Activated CD4-positive, alpha-beta memory T cell treated with anti-CD3 and anti-CD28 coated beads for 36 hours (primary cell): ENCODE measurements at regions not wholly inside any gene's neighbourhood (a gene's known extent, or its start where the extent isn't known, plus 50 kb on each side); places are given as distances from the start of the nearest gene placed in this dataset.

Source experiments
- CTCF ChIA-PET: fragments of 350-600 bp; sonication (Branson Sonifier 250); formaldehyde crosslinking; loops from one replicate; lab custom pipeline; 2021; ENCODE audit warnings: antibody characterized with exemption, inconsistent platforms; lab: Charles Lee
- POLR2A ChIA-PET: fragments of 350-600 bp; sonication (Branson Sonifier 250); formaldehyde crosslinking; loops from one replicate; lab custom pipeline; 2021; ENCODE audit warnings: antibody characterized with exemption; lab: Charles Lee
- DNase-seq: peaks from one replicate; pipeline ENCODE4 v3.0.0-alpha.2; 2020
- H3K27ac Mint-ChIP-seq: one replicate; pipeline ENCODE4 v1.8.0; 2021; ENCODE audit warnings: mixed read lengths
- H3K27me3 Mint-ChIP-seq: one replicate; pipeline ENCODE4 v1.8.0; 2021; ENCODE audit warnings: mixed read lengths
- H3K36me3 Mint-ChIP-seq: one replicate; pipeline ENCODE4 v1.8.0; 2021; ENCODE audit warnings: mixed read lengths
- H3K4me1 Mint-ChIP-seq: one replicate; pipeline ENCODE4 v1.8.0; 2021; ENCODE audit warnings: low read depth, mixed read lengths
- H3K4me3 Mint-ChIP-seq: one replicate; pipeline ENCODE4 v1.8.0; 2021; ENCODE audit warnings: mild to moderate bottlenecking, mixed read lengths
- H3K9me3 Mint-ChIP-seq: one replicate; pipeline ENCODE4 v1.8.0; 2021; ENCODE audit warnings: mixed read lengths
- intact Hi-C: fragments of 100-400 bp; cut with micrococcal nuclease; formaldehyde crosslinking; loops from one replicate; pipeline ENCODE4 v1.15.1; 2023

DNA sequence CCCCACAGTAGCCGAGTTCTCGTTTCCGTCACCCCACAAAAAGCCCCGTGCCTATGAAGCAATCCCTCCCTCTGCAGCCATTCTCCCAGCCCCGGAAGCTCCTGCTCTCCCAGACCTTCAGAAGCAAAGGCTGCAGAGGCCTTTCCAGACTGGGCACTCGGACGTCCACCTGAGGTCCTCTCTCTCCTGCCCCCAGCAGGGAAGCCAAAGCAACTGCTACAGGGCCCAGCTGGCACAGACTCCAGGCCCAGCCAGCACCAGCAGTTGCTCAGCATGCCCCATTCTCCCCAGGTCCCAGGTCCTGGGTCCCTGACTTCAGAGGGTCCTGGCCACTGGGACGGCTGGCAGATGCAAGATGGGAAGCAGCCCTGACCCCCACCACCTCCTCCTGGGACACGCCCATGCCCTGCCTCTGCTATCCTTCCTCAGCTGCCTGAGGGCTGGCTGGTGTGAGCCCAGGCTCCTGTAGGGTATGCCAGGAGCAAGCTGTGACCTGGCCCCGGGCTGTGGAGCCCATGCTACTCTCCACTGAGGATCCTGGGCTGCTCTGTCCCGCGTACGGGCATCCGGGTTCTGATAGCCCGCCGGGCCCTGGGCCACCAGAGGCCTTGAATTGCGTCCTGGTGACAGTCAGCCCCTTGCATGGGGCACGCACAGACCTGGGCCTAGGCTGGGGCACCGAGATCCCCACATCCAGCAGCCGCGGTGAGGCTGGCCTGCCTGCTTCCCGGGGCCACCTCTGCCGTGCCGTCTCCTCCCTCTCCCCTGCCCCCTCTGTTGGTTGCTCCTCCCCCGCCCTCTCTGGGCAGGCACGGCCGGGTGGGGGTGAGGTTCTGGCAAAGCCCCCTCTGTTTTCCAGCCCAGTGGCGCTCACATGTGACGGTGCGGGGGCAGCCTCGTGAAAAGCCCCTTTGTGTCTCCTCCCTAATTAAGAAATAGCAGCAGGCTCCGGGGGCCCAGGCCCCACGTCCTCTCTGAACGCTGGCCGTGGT, 1310.3 kb downstream of the BRD1 start:
- DNase-seq: no peak
- Mint-ChIP-seq H3K27me3 (no peaks in the 10 kb centered on the region), H3K4me3 (no peak overlapping the region), H3K27ac (no peak overlapping the region), H3K4me1 (no peaks in the 10 kb centered on the region), H3K9me3 (no peaks in the 10 kb centered on the region), H3K36me3 (no peaks in the 10 kb centered on the region)
- intact Hi-C loops: no loop called here
- CTCF ChIA-PET: no interaction called here
- POLR2A ChIA-PET: no interaction called here

DNA sequence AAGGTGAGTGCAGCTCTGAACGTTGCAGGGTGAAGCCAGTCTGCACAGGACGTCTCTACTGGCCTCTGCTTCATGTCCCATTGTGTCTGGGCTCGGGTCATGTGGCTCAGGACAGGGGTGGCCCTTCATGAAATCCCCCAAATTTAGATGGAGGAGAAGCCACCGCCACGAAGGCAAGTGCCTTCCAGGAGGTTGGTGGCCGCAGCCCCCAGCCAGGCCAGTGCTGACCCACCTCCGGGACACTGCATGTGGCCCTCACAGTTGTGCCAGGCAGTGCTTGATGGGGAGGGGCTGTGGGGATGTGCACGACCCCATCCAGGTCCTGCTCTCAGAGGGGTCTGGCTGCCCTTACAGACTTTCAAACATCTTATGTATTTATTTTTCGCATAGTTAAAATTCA, 1311.1 kb downstream of the BRD1 start:
- no peaks in the 10 kb centered on the region for H3K9me3 Mint-ChIP-seq
- DNase-seq: no peak
- H3K27ac Mint-ChIP-seq: no peak overlapping the region
- POLR2A ChIA-PET: no interaction called here
- H3K36me3 Mint-ChIP-seq: no peaks in the 10 kb centered on the region
- H3K4me1 Mint-ChIP-seq: no peaks in the 10 kb centered on the region
- CTCF ChIA-PET: no interaction called here
- H3K4me3 Mint-ChIP-seq: no peak overlapping the region
- no peaks in the 10 kb centered on the region for H3K27me3 Mint-ChIP-seq
- intact Hi-C loops: no loop called here

DNA sequence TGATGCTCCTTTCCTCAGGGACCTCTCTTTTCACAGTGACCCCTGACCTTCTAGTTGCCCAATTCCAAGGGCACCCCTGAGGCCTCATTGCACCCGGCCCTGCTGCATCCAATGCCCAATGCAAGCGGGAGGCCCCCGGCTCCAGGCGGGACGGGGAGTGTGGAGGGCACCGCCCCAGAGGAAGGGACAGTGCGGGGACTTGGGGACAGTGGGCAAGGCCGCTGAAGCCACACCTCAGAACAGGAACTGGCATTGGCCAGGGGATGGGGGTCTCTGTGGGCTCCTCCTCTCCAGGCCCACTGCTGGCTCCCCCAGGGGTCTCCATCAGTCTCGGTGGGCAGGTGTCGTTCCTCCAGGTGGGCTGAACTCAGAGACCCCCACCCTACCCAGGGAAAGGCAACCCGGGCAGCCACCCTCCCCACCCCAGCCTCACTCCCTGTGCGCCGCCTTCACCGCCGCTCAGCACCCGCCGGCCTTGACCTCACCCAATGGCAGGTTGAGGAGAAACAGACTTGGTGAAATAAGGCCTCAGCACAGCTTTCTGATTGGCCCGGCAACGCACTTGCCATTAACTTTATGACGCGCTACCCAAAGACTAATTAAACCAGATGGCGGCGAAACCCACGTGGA, 1312.0 kb downstream of the BRD1 start:
- H3K4me1 Mint-ChIP-seq: no peaks in the 10 kb centered on the region
- intact Hi-C loops: no loop called here
- ChIA-PET CTCF (no interaction called here), POLR2A (no interaction called here)
- H3K9me3 Mint-ChIP-seq: no peaks in the 10 kb centered on the region
- no peak for DNase-seq
- H3K4me3 Mint-ChIP-seq: no peak overlapping the region
- no peaks in the 10 kb centered on the region for H3K27me3 Mint-ChIP-seq
- no peak overlapping the region for H3K27ac Mint-ChIP-seq
- H3K36me3 Mint-ChIP-seq: no peaks in the 10 kb centered on the region

DNA sequence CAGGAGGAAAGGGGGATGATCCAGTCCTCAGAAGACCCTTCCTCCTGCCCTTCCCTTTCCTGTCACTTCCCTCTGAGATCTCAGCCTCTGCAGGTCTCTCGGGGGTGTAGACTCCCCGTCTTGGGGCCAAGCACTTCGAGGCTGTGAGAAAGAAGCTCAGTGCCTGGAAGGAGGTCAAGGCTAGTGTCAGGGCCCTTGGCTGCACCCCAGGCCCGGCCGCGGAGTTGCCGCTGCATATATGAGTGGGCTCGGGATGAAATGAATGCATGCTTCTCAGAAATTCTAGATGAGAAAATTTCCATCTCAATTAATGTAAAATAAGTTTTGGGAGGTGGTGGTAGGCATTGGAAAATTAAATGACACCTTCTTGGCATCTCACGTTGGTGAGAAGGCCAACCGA, 1313.7 kb downstream of the BRD1 start:
- Mint-ChIP-seq H3K36me3 (no peaks in the 10 kb centered on the region), H3K27ac (no peak overlapping the region), H3K4me3 (no peak overlapping the region), H3K27me3 (no peaks in the 10 kb centered on the region), H3K9me3 (no peaks in the 10 kb centered on the region), H3K4me1 (no peaks in the 10 kb centered on the region)
- ChIA-PET CTCF (no interaction called here), POLR2A (no interaction called here)
- intact Hi-C loops: no loop called here
- DNase-seq: no peak

DNA sequence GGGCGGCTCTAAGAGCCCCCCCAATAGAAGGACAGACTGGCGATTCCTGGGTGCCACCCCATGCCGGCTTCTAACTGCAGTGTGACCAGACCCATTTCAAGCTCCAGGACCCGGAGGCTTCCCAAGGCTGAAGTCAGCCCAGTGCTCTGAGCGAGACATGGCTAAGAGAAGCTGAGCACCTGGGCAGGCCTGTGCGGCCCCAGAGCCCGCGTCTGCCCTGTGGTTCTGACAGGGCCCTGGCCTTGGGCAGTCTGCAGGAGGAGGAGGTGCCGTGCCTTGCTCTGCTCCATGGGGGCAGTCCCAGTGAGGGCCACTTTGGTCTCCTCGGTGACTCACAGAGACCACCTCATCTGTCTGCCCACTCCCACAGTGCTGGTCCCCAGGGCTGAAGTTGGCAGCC, 1314.2 kb downstream of the BRD1 start:
- H3K36me3 Mint-ChIP-seq: no peaks in the 10 kb centered on the region
- POLR2A ChIA-PET: no interaction called here
- no peak for DNase-seq
- no peaks in the 10 kb centered on the region for H3K27me3 Mint-ChIP-seq
- CTCF ChIA-PET: no interaction called here
- no peaks in the 10 kb centered on the region for H3K9me3 Mint-ChIP-seq
- H3K27ac Mint-ChIP-seq: no peak overlapping the region
- no peak overlapping the region for H3K4me3 Mint-ChIP-seq
- intact Hi-C loops: no loop called here
- H3K4me1 Mint-ChIP-seq: no peaks in the 10 kb centered on the region

DNA sequence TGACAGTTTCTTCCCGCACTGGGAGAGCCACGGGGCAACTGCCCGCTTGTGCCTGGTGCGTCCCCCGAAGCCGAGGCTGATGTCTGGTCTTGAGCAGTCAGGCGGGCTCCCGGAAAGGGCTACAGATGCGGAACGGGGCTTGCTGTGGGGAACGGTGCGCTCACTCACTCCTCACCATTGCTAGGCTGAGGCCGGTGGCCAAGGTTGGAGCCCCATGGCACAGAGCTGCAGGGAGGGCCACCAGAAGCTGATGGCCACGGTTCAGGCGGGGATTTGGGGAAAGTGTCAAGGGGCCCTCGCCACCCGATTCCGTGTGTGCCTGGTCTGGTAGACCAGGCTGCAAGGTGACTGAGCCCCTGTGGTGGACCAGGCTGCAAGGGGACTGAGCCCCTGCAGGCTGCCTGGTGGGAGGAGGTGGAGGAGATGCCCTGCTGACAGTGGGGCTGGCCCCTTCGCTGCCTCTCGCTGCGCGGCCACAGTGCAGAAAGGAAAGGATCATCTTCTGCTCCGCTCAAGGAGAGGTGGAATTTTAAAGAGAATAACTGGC, 1315.8 kb downstream of the BRD1 start:
- Mint-ChIP-seq H3K27ac (no peak overlapping the region), H3K4me3 (no peak overlapping the region), H3K9me3 (no peaks in the 10 kb centered on the region), H3K27me3 (no peaks in the 10 kb centered on the region), H3K36me3 (no peaks in the 10 kb centered on the region), H3K4me1 (no peaks in the 10 kb centered on the region)
- intact Hi-C loops: no loop called here
- ChIA-PET POLR2A (no interaction called here), CTCF (no interaction called here)
- DNase-seq: no peak

DNA sequence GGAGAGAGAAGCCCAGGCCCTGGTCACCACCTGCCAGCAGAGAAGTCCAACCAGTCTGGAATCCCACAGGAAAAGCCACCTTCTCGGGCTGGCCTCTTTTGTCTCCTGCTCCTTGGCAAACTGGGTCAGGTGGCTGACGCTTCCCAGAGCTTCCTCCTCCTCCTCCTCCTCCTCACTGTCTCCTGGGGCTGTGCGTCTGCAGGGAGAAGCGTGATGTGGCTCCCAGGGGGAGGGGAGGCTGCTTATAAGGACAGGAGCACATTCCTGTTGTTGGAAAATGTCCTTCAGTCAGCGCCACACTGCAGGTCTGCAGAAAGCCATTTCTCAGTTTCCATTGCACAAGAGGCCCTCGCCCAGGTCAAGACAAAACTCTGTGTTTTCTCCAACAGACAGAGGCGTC, 1316.5 kb downstream of the BRD1 start:
- intact Hi-C loops: no loop called here
- CTCF ChIA-PET: no interaction called here
- Mint-ChIP-seq H3K27ac (no peak overlapping the region), H3K27me3 (no peaks in the 10 kb centered on the region), H3K9me3 (no peaks in the 10 kb centered on the region), H3K36me3 (no peaks in the 10 kb centered on the region), H3K4me3 (no peak overlapping the region), H3K4me1 (no peaks in the 10 kb centered on the region)
- no peak for DNase-seq
- POLR2A ChIA-PET: no interaction called here

DNA sequence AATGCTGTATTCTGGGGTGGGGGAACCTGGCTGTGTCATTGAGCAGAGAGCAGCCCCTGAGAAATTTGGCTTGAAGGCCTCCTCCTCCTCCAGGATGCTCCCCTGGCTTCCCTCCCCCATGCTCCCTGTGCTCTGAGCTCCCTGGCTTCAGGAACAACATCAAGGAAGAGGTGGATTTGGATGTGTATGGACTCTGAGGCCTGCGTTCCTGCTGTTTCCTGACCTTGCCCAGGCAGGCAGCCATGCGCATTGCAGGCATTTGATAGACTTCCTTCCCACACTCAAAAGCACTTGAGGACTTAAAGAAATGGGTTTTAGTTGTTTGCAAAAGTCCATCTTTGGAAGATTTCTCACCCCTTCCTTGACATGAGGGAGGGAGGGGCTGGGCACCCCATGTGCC, 1317.1 kb downstream of the BRD1 start:
- POLR2A ChIA-PET: no interaction called here

DNA sequence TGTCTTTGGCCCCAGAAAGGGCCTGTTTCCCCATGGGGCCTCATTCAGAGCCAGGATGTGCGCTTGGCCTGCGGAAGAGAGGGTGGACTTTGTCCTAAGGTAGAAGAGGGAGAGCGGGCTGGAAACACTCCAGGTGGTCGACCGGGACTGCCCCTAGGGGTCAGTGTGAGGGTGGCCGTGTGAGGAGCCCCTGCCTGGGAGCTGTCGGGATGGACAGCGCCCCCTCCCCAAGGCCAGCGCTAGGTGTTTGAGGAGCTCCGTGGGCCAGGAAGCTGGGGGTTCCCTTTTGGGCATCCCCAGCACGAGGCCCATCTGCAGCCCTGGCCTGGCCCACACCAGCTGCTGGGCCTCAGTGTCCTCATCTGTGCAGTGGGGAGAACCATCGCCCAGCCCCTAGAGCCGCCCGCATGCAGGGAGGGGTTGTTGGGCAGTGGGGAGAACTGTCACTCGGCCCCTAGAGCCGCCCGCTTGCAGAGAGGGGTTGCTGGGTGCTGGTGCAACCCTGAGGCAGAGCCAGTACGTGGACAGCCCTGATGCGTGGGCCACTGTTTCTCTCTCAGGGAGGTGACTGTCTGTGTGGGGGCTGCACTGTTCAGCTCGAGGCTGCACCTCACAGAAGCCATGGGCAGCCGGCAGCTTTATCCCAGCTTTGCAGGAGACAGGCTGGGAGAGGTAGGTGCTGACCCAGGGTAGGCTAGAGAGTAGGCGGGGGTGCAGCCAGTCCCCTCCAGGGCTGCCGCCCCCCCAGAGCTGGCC, 1319.9 kb downstream of the BRD1 start:
- Mint-ChIP-seq H3K4me1 (no peaks in the 10 kb centered on the region), H3K4me3 (no peak overlapping the region), H3K27me3 (no peaks in the 10 kb centered on the region), H3K36me3 (no peaks in the 10 kb centered on the region), H3K27ac (no peak overlapping the region), H3K9me3 (no peaks in the 10 kb centered on the region)
- ChIA-PET CTCF (no interaction called here), POLR2A (no interaction called here)
- intact Hi-C loops: no loop called here
- DNase-seq: no peak

More for the DNA sequence above, 1317.1 kb downstream of the BRD1 start:
- H3K27me3 Mint-ChIP-seq: no peaks in the 10 kb centered on the region
- H3K4me3 Mint-ChIP-seq: no peak overlapping the region
- DNase-seq: no peak
- H3K36me3 Mint-ChIP-seq: no peaks in the 10 kb centered on the region
- intact Hi-C loops: no loop called here
- H3K27ac Mint-ChIP-seq: no peak overlapping the region
- CTCF ChIA-PET: no interaction called here
- H3K9me3 Mint-ChIP-seq: no peaks in the 10 kb centered on the region
- no peaks in the 10 kb centered on the region for H3K4me1 Mint-ChIP-seq

DNA sequence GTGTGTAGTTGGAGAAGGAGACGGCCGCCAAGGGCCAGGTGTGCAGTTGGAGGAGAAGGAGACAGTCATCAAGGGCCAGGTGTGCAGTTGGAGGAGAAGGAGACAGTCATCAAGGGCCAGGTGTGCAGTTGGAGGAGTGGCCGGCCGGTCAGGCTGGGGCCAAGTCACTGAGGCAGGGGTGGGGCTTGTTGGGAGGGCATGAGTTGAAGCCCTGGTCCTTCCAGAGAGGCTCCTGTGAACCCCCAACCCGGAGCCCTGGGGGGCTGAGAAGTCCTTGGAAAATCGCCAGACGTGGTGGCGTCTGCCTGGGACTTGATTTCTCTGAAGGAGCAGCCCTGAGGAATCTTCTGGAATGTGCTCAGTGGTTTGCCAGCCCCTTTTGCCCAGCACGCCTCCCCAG, 1320.5 kb downstream of the BRD1 start:
- POLR2A ChIA-PET: no interaction called here
- CTCF ChIA-PET: no interaction called here
- no peaks in the 10 kb centered on the region for H3K36me3 Mint-ChIP-seq
- H3K27me3 Mint-ChIP-seq: peaks cover under 1% of the 10 kb centered on the region
- H3K4me1 Mint-ChIP-seq: no peaks in the 10 kb centered on the region
- no peaks in the 10 kb centered on the region for H3K9me3 Mint-ChIP-seq
- no peak overlapping the region for H3K27ac Mint-ChIP-seq
- H3K4me3 Mint-ChIP-seq: no peak overlapping the region
- intact Hi-C loops: no loop called here
- DNase-seq: no peak

DNA sequence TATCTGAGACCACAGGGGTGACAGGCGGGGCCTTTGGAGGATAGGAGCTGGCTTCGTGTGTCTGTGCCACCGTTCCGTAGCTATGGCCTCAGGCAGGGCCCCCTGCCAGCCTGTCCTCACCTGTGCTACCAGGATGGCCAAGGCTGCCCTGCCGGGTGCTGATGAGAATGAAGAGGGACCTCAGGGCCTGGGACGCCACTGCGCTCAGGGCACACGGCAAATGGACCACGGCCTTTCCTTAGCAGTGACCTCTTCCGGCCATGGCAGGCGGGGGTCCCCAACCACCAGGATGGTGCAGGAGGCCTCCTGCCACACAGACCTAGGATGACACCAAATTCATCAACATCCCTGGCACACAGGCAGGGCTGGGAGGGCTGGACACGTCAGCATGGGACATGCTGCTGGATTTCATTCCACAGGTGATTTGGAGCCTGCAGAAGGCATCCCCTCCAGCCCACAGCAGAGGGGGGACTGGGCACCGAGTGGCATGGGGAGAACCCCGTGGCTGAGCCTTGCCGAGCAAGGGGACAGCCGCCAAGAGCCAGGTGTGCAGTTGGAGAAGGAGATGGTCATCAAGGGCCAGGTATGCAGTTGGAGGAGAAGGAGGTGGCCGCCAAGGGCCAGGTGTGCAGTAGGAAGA, 1321.0 kb downstream of the BRD1 start:
- no peak for DNase-seq
- Mint-ChIP-seq H3K9me3 (no peaks in the 10 kb centered on the region), H3K4me1 (no peaks in the 10 kb centered on the region), H3K36me3 (no peaks in the 10 kb centered on the region), H3K4me3 (no peak overlapping the region), H3K27ac (no peak overlapping the region), H3K27me3 (peaks cover 3% of the 10 kb centered on the region)
- CTCF ChIA-PET: no interaction called here
- intact Hi-C loops: no loop called here
- POLR2A ChIA-PET: no interaction called here

DNA sequence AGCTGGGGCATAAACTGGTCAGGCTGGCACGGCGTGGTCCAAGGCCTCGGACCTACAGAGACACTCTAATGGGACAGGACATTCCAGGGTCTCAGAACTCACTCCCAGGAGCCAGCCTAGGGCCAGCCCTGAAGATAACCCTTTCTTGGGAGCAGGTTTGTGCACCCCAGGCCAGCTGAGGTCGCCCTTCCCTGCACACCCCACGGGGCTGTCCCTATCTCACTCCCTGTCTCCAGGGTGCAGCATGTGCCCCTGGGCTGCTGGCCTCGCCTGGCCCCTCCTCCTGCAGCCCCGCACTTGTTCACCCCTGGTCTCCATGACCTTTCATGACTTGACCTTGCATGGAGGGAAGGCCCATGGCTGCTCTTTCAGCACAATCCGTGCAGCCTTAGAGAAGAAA, 1321.8 kb downstream of the BRD1 start:
- intact Hi-C loops: no loop called here
- CTCF ChIA-PET: no interaction called here
- H3K9me3 Mint-ChIP-seq: no peaks in the 10 kb centered on the region
- H3K36me3 Mint-ChIP-seq: no peaks in the 10 kb centered on the region
- H3K27me3 Mint-ChIP-seq: peaks cover 3% of the 10 kb centered on the region
- no peak overlapping the region for H3K27ac Mint-ChIP-seq
- H3K4me1 Mint-ChIP-seq: no peaks in the 10 kb centered on the region
- POLR2A ChIA-PET: no interaction called here
- no peak overlapping the region for H3K4me3 Mint-ChIP-seq
- DNase-seq: no peak
